ENCODE measurements at regions not wholly inside any gene's neighbourhood (a gene's known extent, or its start where the extent isn't known, plus 50 kb on each side); places are given as distances from the start of the nearest gene placed in this dataset.

DNA sequence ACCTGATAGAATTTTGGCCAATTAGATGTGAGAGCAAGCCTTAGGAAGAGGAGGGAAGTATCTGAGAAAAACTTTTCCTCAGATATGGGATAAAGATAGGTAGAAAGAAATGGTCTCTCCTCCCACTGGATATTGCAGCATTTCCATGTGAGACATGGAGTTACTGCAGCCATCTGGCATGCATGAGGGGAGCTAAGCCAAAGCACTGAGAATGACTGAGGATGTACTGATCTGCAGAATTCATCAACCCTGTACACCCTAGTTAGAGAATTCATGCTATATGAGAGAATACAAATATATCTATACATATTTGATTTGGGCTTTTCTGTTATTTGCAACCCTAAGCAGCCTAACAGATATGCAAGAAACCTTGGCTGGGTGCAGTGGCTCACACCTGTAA, 52.5 kb upstream of the RPL34 start:
- Histone ChIP-seq H3K27ac (ENCODE audit: low read length) (no peak overlapping the region), H3K36me3 (ENCODE audit: insufficient read depth, low read depth, low read length) (no peaks in the 10 kb centered on the region), H3K9me3 (ENCODE audit: insufficient read depth, low read depth, low read length) (no peaks in the 10 kb centered on the region), H3K4me3 (ENCODE audit: low read length) (no peak overlapping the region), H3K27me3 (ENCODE audit: insufficient read depth, low read length) (no peaks in the 10 kb centered on the region), H3K4me1 (ENCODE audit: insufficient read depth, low read length) (no peaks in the 10 kb centered on the region), H3K9ac (ENCODE audit: low read depth, low read length) (no peak overlapping the region)

GRCh38 chr4:108561116-108561515, 59.3 kb upstream of the RPL34 start:
- Histone ChIP-seq H3K9me3 (ENCODE audit: insufficient read depth, low read depth, low read length) (no peaks in the 10 kb centered on the region), H3K4me1 (ENCODE audit: insufficient read depth, low read length) (no peaks in the 10 kb centered on the region), H3K4me3 (ENCODE audit: low read length) (no peak overlapping the region), H3K27me3 (ENCODE audit: insufficient read depth, low read length) (no peaks in the 10 kb centered on the region), H3K9ac (ENCODE audit: low read depth, low read length) (no peak overlapping the region), H3K27ac (ENCODE audit: low read length) (no peak overlapping the region), H3K36me3 (ENCODE audit: insufficient read depth, low read depth, low read length) (no peaks in the 10 kb centered on the region)

DNA sequence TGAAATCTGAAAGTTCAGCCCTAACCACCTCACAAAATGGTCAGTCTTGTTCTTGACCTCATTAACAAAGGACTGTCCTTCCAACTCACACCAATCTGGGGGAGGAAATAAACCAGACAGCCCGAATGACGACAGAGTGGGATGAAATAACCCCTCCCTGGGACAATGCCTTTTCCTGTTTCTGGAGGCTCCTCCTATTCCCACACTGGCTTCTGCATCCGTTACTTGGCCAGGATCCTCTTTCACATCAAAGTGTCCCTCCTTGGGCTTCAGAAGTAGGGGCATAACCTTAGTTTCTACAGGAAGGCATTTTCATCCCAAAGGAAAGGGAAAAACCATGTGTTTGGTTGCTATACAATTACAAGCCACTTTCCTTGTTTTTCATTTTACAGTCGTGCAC, 59.8 kb upstream of the RPL34 start:
- Histone ChIP-seq H3K27ac (ENCODE audit: low read length) (no peak overlapping the region), H3K27me3 (ENCODE audit: insufficient read depth, low read length) (no peaks in the 10 kb centered on the region), H3K4me3 (ENCODE audit: low read length) (no peak overlapping the region), H3K36me3 (ENCODE audit: insufficient read depth, low read depth, low read length) (no peaks in the 10 kb centered on the region), H3K9me3 (ENCODE audit: insufficient read depth, low read depth, low read length) (no peaks in the 10 kb centered on the region), H3K4me1 (ENCODE audit: insufficient read depth, low read length) (no peaks in the 10 kb centered on the region), H3K9ac (ENCODE audit: low read depth, low read length) (no peak overlapping the region)

GRCh38 chr4:108559911-108560310, 60.5 kb upstream of the RPL34 start:
- no peak overlapping the region for H3K9ac ChIP-seq (ENCODE audit: low read depth, low read length)
- H3K27me3 ChIP-seq (ENCODE audit: insufficient read depth, low read length): no peaks in the 10 kb centered on the region
- no peak overlapping the region for H3K4me3 ChIP-seq (ENCODE audit: low read length)
- no peaks in the 10 kb centered on the region for H3K4me1 ChIP-seq (ENCODE audit: insufficient read depth, low read length)
- H3K9me3 ChIP-seq (ENCODE audit: insufficient read depth, low read depth, low read length): no peaks in the 10 kb centered on the region
- no peak overlapping the region for H3K27ac ChIP-seq (ENCODE audit: low read length)
- no peaks in the 10 kb centered on the region for H3K36me3 ChIP-seq (ENCODE audit: insufficient read depth, low read depth, low read length)

DNA sequence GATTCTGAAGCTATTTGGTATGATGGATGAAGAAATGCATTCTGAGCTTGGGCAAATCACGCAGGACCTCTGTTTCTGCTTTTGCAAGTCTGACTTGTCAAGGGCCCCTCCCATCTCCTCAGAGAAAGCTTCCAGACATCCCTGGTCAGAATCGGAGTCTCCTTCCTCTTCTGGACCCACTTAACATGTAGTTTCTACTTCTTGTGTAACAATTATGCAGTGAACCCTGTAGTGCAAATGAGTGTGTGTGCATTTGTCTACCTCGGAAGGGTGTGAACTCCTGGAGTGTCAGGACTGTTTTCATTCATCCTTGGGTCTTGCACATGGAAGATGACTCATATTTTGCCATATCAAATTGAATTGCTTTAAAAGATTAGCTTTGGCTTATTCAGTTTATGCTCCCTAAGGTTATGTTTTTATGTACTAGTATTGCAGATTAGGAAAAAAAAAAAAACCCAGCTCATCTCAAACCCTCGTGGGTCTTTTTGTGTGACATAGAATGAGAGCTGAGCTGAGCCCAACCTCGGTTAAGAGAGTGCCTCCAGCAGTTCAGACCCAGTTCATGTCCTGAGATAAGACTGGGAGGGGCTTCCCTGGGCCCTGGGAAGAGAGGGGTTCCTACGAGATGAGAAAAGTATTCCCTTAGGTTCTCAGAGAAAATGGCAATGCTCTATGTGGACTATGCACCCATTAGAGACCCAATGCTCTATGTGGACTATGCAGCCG, 61.1 kb upstream of the RPL34 start:
- no peaks in the 10 kb centered on the region for H3K36me3 ChIP-seq (ENCODE audit: insufficient read depth, low read depth, low read length)
- no peak overlapping the region for H3K9ac ChIP-seq (ENCODE audit: low read depth, low read length)
- no peak overlapping the region for H3K4me3 ChIP-seq (ENCODE audit: low read length)
- H3K27ac ChIP-seq (ENCODE audit: low read length): no peak overlapping the region
- H3K9me3 ChIP-seq (ENCODE audit: insufficient read depth, low read depth, low read length): no peaks in the 10 kb centered on the region
- H3K27me3 ChIP-seq (ENCODE audit: insufficient read depth, low read length): no peaks in the 10 kb centered on the region
- no peaks in the 10 kb centered on the region for H3K4me1 ChIP-seq (ENCODE audit: insufficient read depth, low read length)

- Histone ChIP-seq H3K9ac (ENCODE audit: low read depth, low read length) (no peak overlapping the region), H3K27ac (ENCODE audit: low read length) (no peak overlapping the region), H3K4me1 (ENCODE audit: insufficient read depth, low read length) (no peaks in the 10 kb centered on the region)
These were observed 63.7 kb upstream of the RPL34 start for GRCh38 chr4:108556588-108557200.

DNA sequence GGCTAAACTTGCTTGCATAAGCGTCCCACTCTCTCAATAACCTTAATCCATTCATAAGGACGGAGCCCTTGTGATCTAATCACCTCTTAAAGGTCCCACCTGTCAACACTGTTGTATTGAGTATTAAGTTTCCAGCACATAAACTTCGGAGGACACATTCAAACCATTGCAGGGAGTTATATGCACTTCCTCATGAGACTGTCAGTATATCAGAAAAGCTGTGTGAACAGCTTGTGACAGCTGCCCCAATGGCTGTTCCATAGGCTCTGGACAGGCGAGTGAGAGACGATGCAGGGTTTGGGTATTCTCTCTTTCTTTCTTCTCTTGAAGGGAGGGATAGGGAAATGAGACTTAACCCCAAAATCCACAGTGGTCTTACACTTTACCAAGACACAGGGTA, 64.2 kb upstream of the RPL34 start:
- no peaks in the 10 kb centered on the region for H3K27me3 ChIP-seq (ENCODE audit: insufficient read depth, low read length)
- H3K9me3 ChIP-seq (ENCODE audit: insufficient read depth, low read depth, low read length): no peaks in the 10 kb centered on the region
- H3K9ac ChIP-seq (ENCODE audit: low read depth, low read length): no peak overlapping the region
- no peaks in the 10 kb centered on the region for H3K36me3 ChIP-seq (ENCODE audit: insufficient read depth, low read depth, low read length)
- H3K27ac ChIP-seq (ENCODE audit: low read length): no peak overlapping the region
- H3K4me3 ChIP-seq (ENCODE audit: low read length): no peak overlapping the region
- H3K4me1 ChIP-seq (ENCODE audit: insufficient read depth, low read length): no peaks in the 10 kb centered on the region

More at GRCh38 chr4:108556588-108557200, 63.7 kb upstream of the RPL34 start:
- H3K4me3 ChIP-seq (ENCODE audit: low read length): no peak overlapping the region
- H3K9me3 ChIP-seq (ENCODE audit: insufficient read depth, low read depth, low read length): no peaks in the 10 kb centered on the region
- no peaks in the 10 kb centered on the region for H3K27me3 ChIP-seq (ENCODE audit: insufficient read depth, low read length)
- no peaks in the 10 kb centered on the region for H3K36me3 ChIP-seq (ENCODE audit: insufficient read depth, low read depth, low read length)

DNA sequence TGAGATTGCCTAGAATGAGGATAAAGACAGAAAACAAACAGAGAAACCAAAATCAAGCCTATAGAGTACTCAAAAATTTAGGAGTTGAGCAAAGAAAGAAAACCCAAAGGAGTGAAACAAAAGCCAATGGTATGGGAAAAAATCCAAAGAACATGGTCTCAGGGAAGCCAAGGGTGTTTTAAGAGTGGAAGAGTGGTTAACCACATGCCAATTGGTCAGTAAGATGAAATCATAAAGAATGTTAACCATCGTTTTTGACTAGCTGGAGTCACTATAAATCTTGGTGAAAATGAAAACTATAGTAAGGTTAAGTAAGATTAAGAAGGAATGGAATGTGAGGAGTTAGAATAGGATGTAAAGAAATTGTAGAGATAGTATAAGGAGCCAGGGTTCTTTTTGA, 64.7 kb upstream of the RPL34 start:
- no peaks in the 10 kb centered on the region for H3K27me3 ChIP-seq (ENCODE audit: insufficient read depth, low read length)
- H3K9ac ChIP-seq (ENCODE audit: low read depth, low read length): no peak overlapping the region
- no peaks in the 10 kb centered on the region for H3K36me3 ChIP-seq (ENCODE audit: insufficient read depth, low read depth, low read length)
- H3K9me3 ChIP-seq (ENCODE audit: insufficient read depth, low read depth, low read length): no peaks in the 10 kb centered on the region
- no peak overlapping the region for H3K27ac ChIP-seq (ENCODE audit: low read length)
- no peaks in the 10 kb centered on the region for H3K4me1 ChIP-seq (ENCODE audit: insufficient read depth, low read length)
- H3K4me3 ChIP-seq (ENCODE audit: low read length): no peak overlapping the region

- Histone ChIP-seq H3K27ac (ENCODE audit: low read length) (no peak overlapping the region), H3K36me3 (ENCODE audit: insufficient read depth, low read depth, low read length) (no peaks in the 10 kb centered on the region), H3K9me3 (ENCODE audit: insufficient read depth, low read depth, low read length) (no peaks in the 10 kb centered on the region), H3K4me1 (ENCODE audit: insufficient read depth, low read length) (no peaks in the 10 kb centered on the region), H3K27me3 (ENCODE audit: insufficient read depth, low read length) (no peaks in the 10 kb centered on the region), H3K4me3 (ENCODE audit: low read length) (no peak overlapping the region), H3K9ac (ENCODE audit: low read depth, low read length) (no peak overlapping the region)
These were observed 72.7 kb upstream of the RPL34 start for GRCh38 chr4:108547682-108548081.

DNA sequence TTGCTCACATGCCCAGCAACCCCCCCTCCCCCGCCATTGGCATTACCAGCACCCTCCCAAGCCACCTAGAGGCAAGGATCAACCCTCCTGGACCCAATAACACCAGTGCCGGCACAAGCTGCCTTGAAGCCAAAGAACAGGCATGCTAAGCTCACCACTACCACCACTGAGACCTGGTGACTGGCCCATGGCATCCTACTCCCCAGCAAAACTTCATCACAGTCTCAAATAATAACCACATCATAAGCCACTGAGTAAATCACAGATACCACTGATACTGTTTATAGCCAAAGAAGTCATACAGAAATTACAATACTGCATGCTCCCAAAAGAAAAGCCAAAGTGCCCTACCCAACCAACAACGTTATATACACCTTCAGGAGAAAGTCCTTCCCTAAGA, 73.6 kb upstream of the RPL34 start:
- no peaks in the 10 kb centered on the region for H3K36me3 ChIP-seq (ENCODE audit: insufficient read depth, low read depth, low read length)
- H3K9ac ChIP-seq (ENCODE audit: low read depth, low read length): no peak overlapping the region
- H3K4me3 ChIP-seq (ENCODE audit: low read length): no peak overlapping the region
- no peaks in the 10 kb centered on the region for H3K4me1 ChIP-seq (ENCODE audit: insufficient read depth, low read length)
- H3K27me3 ChIP-seq (ENCODE audit: insufficient read depth, low read length): no peaks in the 10 kb centered on the region
- no peaks in the 10 kb centered on the region for H3K9me3 ChIP-seq (ENCODE audit: insufficient read depth, low read depth, low read length)
- H3K27ac ChIP-seq (ENCODE audit: low read length): no peak overlapping the region

- no peaks in the 10 kb centered on the region for H3K4me1 ChIP-seq (ENCODE audit: insufficient read depth, low read length)
- no peaks in the 10 kb centered on the region for H3K27me3 ChIP-seq (ENCODE audit: insufficient read depth, low read length)
These were observed 75.9 kb upstream of the RPL34 start for GRCh38 chr4:108544481-108544880.

GRCh38 chr4:108543359-108543968, 76.9 kb upstream of the RPL34 start:
- Histone ChIP-seq H3K9me3 (ENCODE audit: insufficient read depth, low read depth, low read length) (no peaks in the 10 kb centered on the region), H3K4me1 (ENCODE audit: insufficient read depth, low read length) (no peaks in the 10 kb centered on the region), H3K36me3 (ENCODE audit: insufficient read depth, low read depth, low read length) (no peaks in the 10 kb centered on the region), H3K27ac (ENCODE audit: low read length) (no peak overlapping the region), H3K4me3 (ENCODE audit: low read length) (no peak overlapping the region), H3K27me3 (ENCODE audit: insufficient read depth, low read length) (no peaks in the 10 kb centered on the region), H3K9ac (ENCODE audit: low read depth, low read length) (no peak overlapping the region)

More at GRCh38 chr4:108544481-108544880, 75.9 kb upstream of the RPL34 start:
- Histone ChIP-seq H3K9me3 (ENCODE audit: insufficient read depth, low read depth, low read length) (no peaks in the 10 kb centered on the region), H3K27ac (ENCODE audit: low read length) (no peak overlapping the region), H3K4me3 (ENCODE audit: low read length) (no peak overlapping the region), H3K36me3 (ENCODE audit: insufficient read depth, low read depth, low read length) (no peaks in the 10 kb centered on the region), H3K9ac (ENCODE audit: low read depth, low read length) (no peak overlapping the region)

All from iPS-20b (cell line).